ENCODE measurements at regions not wholly inside any gene's neighbourhood (a gene's known extent, or its start where the extent isn't known, plus 50 kb on each side); places are given as distances from the start of the nearest gene placed in this dataset.

GRCh38 chr7:140239653-140239935 is 62.8 kb upstream of the KDM7A start:
- TF ChIP-seq, protein P1, sequence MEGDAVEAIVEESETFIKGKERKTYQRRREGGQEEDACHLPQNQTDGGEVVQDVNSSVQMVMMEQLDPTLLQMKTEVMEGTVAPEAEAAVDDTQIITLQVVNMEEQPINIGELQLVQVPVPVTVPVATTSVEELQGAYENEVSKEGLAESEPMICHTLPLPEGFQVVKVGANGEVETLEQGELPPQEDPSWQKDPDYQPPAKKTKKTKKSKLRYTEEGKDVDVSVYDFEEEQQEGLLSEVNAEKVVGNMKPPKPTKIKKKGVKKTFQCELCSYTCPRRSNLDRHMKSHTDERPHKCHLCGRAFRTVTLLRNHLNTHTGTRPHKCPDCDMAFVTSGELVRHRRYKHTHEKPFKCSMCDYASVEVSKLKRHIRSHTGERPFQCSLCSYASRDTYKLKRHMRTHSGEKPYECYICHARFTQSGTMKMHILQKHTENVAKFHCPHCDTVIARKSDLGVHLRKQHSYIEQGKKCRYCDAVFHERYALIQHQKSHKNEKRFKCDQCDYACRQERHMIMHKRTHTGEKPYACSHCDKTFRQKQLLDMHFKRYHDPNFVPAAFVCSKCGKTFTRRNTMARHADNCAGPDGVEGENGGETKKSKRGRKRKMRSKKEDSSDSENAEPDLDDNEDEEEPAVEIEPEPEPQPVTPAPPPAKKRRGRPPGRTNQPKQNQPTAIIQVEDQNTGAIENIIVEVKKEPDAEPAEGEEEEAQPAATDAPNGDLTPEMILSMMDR (IDR thresholded peaks at IDR 0.05; ENCODE audit: control insufficient read depth, extremely low read depth, insufficient read depth), result no peak
- no peak for DNase-seq (ENCODE audit: low read depth)
- no peak overlapping the region for H3K4me3 ChIP-seq (ENCODE audit: low read depth, low read length)

DNA sequence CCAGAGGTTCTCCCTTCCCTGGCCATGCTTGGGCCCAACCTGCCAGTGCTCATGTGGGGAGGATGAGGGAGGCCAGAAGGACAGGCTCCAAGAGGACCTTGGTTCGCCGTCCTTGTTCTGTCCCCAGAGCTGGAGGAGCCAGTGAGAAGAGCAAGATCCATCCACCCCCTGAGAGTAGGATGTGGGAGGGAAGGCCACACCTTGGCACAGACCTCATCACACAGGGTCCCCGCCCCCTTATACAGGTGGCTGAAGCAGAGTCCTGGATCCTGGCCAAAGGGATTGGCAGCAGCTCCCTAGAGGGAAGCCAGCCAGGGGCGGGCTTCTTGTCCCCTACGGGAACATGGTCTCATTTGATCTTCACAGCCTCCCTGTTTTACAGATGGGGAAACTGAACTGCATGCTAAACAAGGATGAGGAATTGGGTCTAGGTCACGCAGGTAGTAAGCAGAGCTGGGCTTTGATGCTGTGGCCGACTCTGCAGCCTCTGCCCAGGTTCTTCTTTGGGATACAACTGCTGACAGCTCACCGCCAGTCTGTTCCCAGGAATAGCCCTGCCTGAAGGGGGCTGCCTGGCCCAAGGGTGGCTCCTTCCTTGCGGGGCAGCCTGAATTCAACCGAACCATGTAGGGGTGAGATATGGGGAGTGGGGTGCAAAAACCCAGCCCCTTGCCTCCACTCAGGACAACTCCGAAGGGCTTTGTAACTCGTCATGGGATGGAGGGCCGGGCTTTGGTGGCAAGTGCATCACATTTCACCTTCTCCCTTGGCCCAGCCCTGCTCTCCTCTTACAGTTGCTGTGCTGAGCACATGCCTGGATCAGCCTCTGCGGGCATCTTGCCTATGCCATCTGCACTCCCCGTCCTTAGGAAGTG is 62.2 kb upstream of the KDM7A start:
- TF ChIP-seq, protein P1 (IDR thresholded peaks at IDR 0.05; ENCODE audit: control insufficient read depth, extremely low read depth, insufficient read depth), result no peak
- no peak for DNase-seq (ENCODE audit: low read depth)
- H3K4me3 ChIP-seq (ENCODE audit: low read depth, low read length), result no peak overlapping the region

DNA sequence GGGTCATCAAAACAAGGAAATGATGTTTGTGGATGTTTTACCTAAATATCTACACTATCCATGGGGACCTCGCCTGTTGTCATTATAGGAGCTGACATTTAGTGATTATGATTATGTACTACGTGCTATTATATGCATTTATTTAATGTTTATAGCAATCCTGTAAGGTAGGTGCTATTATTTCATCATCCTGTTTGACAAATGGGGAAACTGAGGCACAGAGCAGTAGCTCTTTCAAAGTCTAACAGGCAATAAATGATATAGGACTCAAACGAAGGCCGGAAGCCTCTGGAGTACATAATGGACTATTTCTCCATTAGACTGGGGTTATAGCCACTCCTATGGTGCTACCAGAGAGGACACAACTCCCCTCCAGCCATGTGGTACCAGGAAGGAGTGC is 60.6 kb upstream of the KDM7A start:
- H3K4me3 ChIP-seq (ENCODE audit: low read depth, low read length), result no peak overlapping the region
- no peak for DNase-seq (ENCODE audit: low read depth)
- TF ChIP-seq, protein P1 (IDR thresholded peaks at IDR 0.05; ENCODE audit: control insufficient read depth, extremely low read depth, insufficient read depth), result no peak

DNA sequence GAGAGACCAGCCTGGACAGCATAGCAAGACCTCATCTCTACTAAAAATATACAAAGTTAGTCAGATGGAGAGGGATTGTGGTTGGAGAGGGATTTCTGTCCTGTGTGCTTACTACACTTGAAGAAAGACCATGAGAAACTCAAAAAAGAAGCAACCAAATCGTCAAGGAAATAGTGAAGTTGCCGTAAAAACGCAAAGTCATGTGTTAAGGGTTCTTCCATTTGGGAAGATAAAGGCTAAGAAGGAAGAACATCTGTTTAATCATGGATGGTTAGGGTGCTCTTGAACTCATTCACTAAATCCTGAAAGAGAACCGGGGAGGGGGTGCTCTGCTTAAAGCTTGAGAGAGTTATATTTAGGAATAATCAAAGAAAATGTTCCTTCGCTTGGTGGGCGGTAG is 59.8 kb upstream of the KDM7A start:
- DNase-seq (ENCODE audit: low read depth), result no peak
- TF ChIP-seq, protein P1 (IDR thresholded peaks at IDR 0.05; ENCODE audit: control insufficient read depth, extremely low read depth, insufficient read depth), result no peak
- no peak overlapping the region for H3K4me3 ChIP-seq (ENCODE audit: low read depth, low read length)

- TF ChIP-seq, protein P1 (IDR thresholded peaks at IDR 0.05; ENCODE audit: control insufficient read depth, extremely low read depth, insufficient read depth), result no peak
- no peak overlapping the region for H3K4me3 ChIP-seq (ENCODE audit: low read depth, low read length)
Observed at GRCh38 chr7:140235114-140235513, 58.3 kb upstream of the KDM7A start.

DNA sequence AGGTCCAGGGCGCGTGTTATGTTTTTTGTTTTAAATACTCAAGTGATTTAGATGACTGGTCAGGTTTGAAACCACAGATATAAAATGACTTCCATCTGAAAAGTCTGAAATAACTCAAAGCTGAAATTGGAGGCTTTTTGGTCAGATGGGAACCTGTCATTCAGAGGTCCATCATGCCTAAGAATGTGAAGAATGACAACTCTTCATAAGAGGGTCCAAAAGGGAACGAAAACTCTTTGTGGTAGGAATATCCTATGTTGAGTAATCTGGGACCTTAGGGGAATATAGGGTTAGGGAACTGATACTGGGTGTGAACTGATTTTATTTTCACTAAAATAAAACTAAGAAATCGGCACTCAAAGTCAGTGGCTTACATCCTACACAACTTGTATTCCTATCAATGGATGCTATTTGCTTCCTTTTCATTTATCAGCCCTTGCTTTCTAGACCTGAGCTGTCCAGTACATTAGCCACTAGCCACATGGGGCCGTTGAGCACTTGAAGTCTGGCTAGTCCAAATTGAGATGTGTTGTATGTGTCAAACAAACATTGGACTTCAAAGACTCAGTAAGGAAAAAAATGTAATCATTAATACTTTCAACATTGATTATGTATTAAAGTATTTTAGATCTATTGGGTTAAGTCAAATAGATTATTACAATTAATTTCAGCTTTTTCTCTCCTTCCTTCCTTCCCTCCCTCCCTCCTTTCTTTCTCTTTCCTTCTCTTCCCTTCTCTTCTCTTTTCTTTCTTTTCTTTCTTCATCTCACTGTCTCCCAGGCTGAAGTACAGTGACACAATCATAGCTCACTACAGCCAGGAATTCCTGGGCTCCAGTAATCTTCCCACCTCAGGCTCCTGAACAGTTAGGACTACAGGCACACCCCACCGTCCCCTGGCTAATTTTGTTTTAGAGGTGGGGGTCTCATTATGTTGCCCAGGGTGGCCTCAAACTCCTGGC is 56.5 kb upstream of the KDM7A start:
- TF ChIP-seq, protein P1 (IDR thresholded peaks at IDR 0.05; ENCODE audit: control insufficient read depth, extremely low read depth, insufficient read depth), result no peak
- no peak for DNase-seq (ENCODE audit: low read depth)
- H3K4me3 ChIP-seq (ENCODE audit: low read depth, low read length), result no peak overlapping the region

More at GRCh38 chr7:140235114-140235513, 58.3 kb upstream of the KDM7A start:
- DNase-seq (ENCODE audit: low read depth), result no peak
